ENCODE measurements at regions not wholly inside any gene's neighbourhood (a gene's known extent, or its start where the extent isn't known, plus 50 kb on each side); places are given as distances from the start of the nearest gene placed in this dataset.

DNA sequence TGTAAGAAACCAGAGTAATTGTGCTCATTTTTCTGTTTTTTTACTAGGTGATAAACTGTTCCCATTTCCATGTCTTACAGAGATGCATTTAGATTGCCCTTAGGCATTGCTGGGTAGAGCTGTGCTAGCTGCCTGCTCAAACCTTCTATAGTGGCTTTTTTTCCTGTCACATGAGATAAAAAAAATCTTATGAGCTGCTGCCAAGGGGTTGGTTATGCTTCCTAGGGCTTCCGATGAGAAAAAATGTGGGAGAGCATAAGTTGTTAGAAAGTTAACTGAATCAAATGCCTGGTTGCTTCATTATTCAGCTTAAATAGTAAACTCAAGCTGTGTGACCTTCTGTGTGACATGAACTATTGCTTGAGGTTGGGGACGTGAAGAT lies 50.0 kb upstream of the NOX3 start:
- WGBS (ENCODE audit: insufficient coverage, insufficient read length): no CpG with 5 or more reads among the region's 2 CpGs
- H3K27ac ChIP-seq (ENCODE audit: low read length): no peak overlapping the region
- H3K9me3 ChIP-seq (ENCODE audit: control insufficient read depth, insufficient read depth, low read length): no peaks in the 10 kb centered on the region
- no peaks in the 10 kb centered on the region for H3K4me1 ChIP-seq (ENCODE audit: control insufficient read depth, insufficient read depth, low read length)
- no peaks in the 10 kb centered on the region for H3K27me3 ChIP-seq (ENCODE audit: control insufficient read depth, insufficient read depth, low read length)
- no peak overlapping the region for H3K4me3 ChIP-seq (ENCODE audit: low read length)
- H3K36me3 ChIP-seq (ENCODE audit: control insufficient read depth, insufficient read depth, low read length): no peaks in the 10 kb centered on the region
- no peak for DNase-seq (ENCODE audit: low read depth, low spot score)
